ENCODE measurements at regions not wholly inside any gene's neighbourhood (a gene's known extent, or its start where the extent isn't known, plus 50 kb on each side); places are given as distances from the start of the nearest gene placed in this dataset.

GRCh38 chr1:234975122-234975940 is 153.3 kb downstream of the TOMM20 start:
- CTCF ChIA-PET, result no interaction called here

GRCh38 chr1:234973426-234974250 is 155.0 kb downstream of the TOMM20 start:
- ChIA-PET POLR2A (no interaction called here), CTCF (no interaction called here), RAD21 (ENCODE audit: low non-redundant PET in 1 of 2, low total read pairs in 2 of 2, uncharacterized antibody in 2 of 2, unreplicated experiment in 2 of 2) (no interaction called here)
- BruUV-seq (replicated peaks), result no TSS peak
- no peak for DNase-seq (ENCODE audit: low read depth, low spot score)
- peaks cover 38 to 45% of the 10 kb centered on the region in 2 experiments for H3K4me1 ChIP-seq (ENCODE audit: control insufficient read depth in 1 of 2, insufficient read depth in 2 of 2, low read length in 2 of 2)
- no peak for ATAC-seq
- H3K36me3 ChIP-seq (ENCODE audit: control insufficient read depth in 1 of 2, insufficient read depth in 2 of 2, low read length in 2 of 2), result no peaks in the 10 kb centered on the region
- no peaks in the 10 kb centered on the region for H3K9me3 ChIP-seq (ENCODE audit: control insufficient read depth in 1 of 2, insufficient read depth in 1 of 2, low read depth in 1 of 2, low read length in 2 of 2)
- H3K4me3 ChIP-seq (replicated peaks in 1 of 2; ENCODE audit: low read depth in 1 of 2, low read length in 2 of 2), result no peak overlapping the region
- no peaks in the 10 kb centered on the region for H3K9me2 ChIP-seq (ENCODE audit: insufficient read depth)
- no peaks in the 10 kb centered on the region for H4K20me1 ChIP-seq (ENCODE audit: insufficient read depth)
- H3K27me3 ChIP-seq (ENCODE audit: insufficient read depth, low read length), result no peaks in the 10 kb centered on the region; the same call in 1 of the 2 replicates
- H3K79me2 ChIP-seq (ENCODE audit: insufficient read depth, low read length), result no peaks in the 10 kb centered on the region
- no peak overlapping the region for H3K9ac ChIP-seq (ENCODE audit: low read length)
- H3K4me2 ChIP-seq (ENCODE audit: low read length), result 0 out of 2 replicates have a peak overlapping the region, but pooled peaks have one; percentile 72
- intact Hi-C loops (cut with micrococcal nuclease), result no loop called here
- no peak overlapping the region for H2AFZ ChIP-seq (ENCODE audit: low read depth, low read length, poor library complexity, severe bottlenecking)
- H3K27ac ChIP-seq (ENCODE audit: low read depth, low read length), result no peak overlapping the region
- no peak for TF ChIP-seq SRF (IDR thresholded peaks at IDR 0.05; ENCODE audit: low read depth)
- TF ChIP-seq SIN3A (IDR thresholded peaks at IDR 0.05; ENCODE audit: low read depth), result no peak
- no peak for TF ChIP-seq JUND (IDR thresholded peaks at IDR 0.05)
- TF ChIP-seq EZH2phosphoT487 (IDR thresholded peaks at IDR 0.05; ENCODE audit: borderline replicate concordance), result no peak
- TF ChIP-seq, protein P1, sequence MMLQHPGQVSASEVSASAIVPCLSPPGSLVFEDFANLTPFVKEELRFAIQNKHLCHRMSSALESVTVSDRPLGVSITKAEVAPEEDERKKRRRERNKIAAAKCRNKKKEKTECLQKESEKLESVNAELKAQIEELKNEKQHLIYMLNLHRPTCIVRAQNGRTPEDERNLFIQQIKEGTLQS (IDR thresholded peaks at IDR 0.05), result no peak
- TF ChIP-seq, protein P2, sequence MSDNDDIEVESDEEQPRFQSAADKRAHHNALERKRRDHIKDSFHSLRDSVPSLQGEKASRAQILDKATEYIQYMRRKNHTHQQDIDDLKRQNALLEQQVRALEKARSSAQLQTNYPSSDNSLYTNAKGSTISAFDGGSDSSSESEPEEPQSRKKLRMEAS (IDR thresholded peaks at IDR 0.05), result no peak
- TF ChIP-seq, protein P3, sequence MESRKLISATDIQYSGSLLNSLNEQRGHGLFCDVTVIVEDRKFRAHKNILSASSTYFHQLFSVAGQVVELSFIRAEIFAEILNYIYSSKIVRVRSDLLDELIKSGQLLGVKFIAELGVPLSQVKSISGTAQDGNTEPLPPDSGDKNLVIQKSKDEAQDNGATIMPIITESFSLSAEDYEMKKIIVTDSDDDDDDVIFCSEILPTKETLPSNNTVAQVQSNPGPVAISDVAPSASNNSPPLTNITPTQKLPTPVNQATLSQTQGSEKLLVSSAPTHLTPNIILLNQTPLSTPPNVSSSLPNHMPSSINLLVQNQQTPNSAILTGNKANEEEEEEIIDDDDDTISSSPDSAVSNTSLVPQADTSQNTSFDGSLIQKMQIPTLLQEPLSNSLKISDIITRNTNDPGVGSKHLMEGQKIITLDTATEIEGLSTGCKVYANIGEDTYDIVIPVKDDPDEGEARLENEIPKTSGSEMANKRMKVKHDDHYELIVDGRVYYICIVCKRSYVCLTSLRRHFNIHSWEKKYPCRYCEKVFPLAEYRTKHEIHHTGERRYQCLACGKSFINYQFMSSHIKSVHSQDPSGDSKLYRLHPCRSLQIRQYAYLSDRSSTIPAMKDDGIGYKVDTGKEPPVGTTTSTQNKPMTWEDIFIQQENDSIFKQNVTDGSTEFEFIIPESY (IDR thresholded peaks at IDR 0.05; ENCODE audit: extremely low read depth, insufficient replicate concordance, low read length), result no peak
- no peak for TF ChIP-seq TCF7L2 (IDR thresholded peaks at IDR 0.05; ENCODE audit: borderline replicate concordance, extremely low read depth, insufficient read depth, insufficient read length)
- no peak for TF ChIP-seq SP1 (IDR thresholded peaks at IDR 0.05; ENCODE audit: low read depth)
- TF ChIP-seq, protein P4, sequence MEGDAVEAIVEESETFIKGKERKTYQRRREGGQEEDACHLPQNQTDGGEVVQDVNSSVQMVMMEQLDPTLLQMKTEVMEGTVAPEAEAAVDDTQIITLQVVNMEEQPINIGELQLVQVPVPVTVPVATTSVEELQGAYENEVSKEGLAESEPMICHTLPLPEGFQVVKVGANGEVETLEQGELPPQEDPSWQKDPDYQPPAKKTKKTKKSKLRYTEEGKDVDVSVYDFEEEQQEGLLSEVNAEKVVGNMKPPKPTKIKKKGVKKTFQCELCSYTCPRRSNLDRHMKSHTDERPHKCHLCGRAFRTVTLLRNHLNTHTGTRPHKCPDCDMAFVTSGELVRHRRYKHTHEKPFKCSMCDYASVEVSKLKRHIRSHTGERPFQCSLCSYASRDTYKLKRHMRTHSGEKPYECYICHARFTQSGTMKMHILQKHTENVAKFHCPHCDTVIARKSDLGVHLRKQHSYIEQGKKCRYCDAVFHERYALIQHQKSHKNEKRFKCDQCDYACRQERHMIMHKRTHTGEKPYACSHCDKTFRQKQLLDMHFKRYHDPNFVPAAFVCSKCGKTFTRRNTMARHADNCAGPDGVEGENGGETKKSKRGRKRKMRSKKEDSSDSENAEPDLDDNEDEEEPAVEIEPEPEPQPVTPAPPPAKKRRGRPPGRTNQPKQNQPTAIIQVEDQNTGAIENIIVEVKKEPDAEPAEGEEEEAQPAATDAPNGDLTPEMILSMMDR (IDR thresholded peaks at IDR 0.05 in 2 of 3, conservative IDR thresholded peaks at IDR 0.05 in 1 of 3; ENCODE audit: borderline replicate concordance in 1 of 3, insufficient read depth in 1 of 3, low read depth in 2 of 3, low read length in 2 of 3), result no peak
- TF ChIP-seq RAD21 (IDR thresholded peaks at IDR 0.05; ENCODE audit: low read depth), result no peak

More at GRCh38 chr1:234975122-234975940, 153.3 kb downstream of the TOMM20 start:
- no peaks in the 10 kb centered on the region; the same call in 1 of the 2 replicates for H3K27me3 ChIP-seq (ENCODE audit: insufficient read depth, low read length)
- H3K27ac ChIP-seq (ENCODE audit: low read depth, low read length), result peak overlapping the region; percentile 41
- H3K79me2 ChIP-seq (ENCODE audit: insufficient read depth, low read length), result no peaks in the 10 kb centered on the region
- H3K9ac ChIP-seq (ENCODE audit: low read length), result no peak overlapping the region
- DNase-seq (ENCODE audit: low read depth, low spot score) (peak; percentile 79), ATAC-seq (peak; percentile 83)
- H3K9me3 ChIP-seq (ENCODE audit: control insufficient read depth in 1 of 2, insufficient read depth in 1 of 2, low read depth in 1 of 2, low read length in 2 of 2), result no peaks in the 10 kb centered on the region
- intact Hi-C loops (cut with micrococcal nuclease), result no loop called here
- no TSS peak for BruUV-seq (replicated peaks)
- H3K4me2 ChIP-seq (ENCODE audit: low read length), result peak overlapping the region; percentile 72
- peak overlapping the region in 1 of 2 experiments; percentile 9; a peak in 1 of 4 replicates for H3K4me3 ChIP-seq (replicated peaks in 1 of 2; ENCODE audit: low read depth in 1 of 2, low read length in 2 of 2)
- RAD21 ChIA-PET (ENCODE audit: low non-redundant PET in 1 of 2, low total read pairs in 2 of 2, uncharacterized antibody in 2 of 2, unreplicated experiment in 2 of 2), result no interaction called here
- no peaks in the 10 kb centered on the region for H4K20me1 ChIP-seq (ENCODE audit: insufficient read depth)
- POLR2A ChIA-PET, result interaction anchor here (1.5 kb wide), 1 partner anchor 13 kb away, joined by 4 read pairs; no protein-coding TSS in a partner anchor
- peak overlapping the region; percentile 63 for H2AFZ ChIP-seq (ENCODE audit: low read depth, low read length, poor library complexity, severe bottlenecking)
- H3K9me2 ChIP-seq (ENCODE audit: insufficient read depth), result no peaks in the 10 kb centered on the region
- H3K4me1 ChIP-seq (ENCODE audit: control insufficient read depth in 1 of 2, insufficient read depth in 2 of 2, low read length in 2 of 2), result peaks cover 53 to 62% of the 10 kb centered on the region in 2 experiments
- no peaks in the 10 kb centered on the region for H3K36me3 ChIP-seq (ENCODE audit: control insufficient read depth in 1 of 2, insufficient read depth in 2 of 2, low read length in 2 of 2)
- no peak for TF ChIP-seq POLR2A (IDR thresholded peaks at IDR 0.05; ENCODE audit: borderline replicate concordance, extremely low read depth, insufficient read depth, insufficient read length)
- TF ChIP-seq TCF7L2 (IDR thresholded peaks at IDR 0.05; ENCODE audit: borderline replicate concordance, extremely low read depth, insufficient read depth, insufficient read length), result peak; percentile 96
- TF ChIP-seq POLR2AphosphoS5 (IDR thresholded peaks at IDR 0.05; ENCODE audit: low read depth, low read length), result peak; percentile 36; the same call in 1 of the 2 replicates
